ENCODE measurements at regions not wholly inside any gene's neighbourhood (a gene's known extent, or its start where the extent isn't known, plus 50 kb on each side); places are given as distances from the start of the nearest gene placed in this dataset.
A peak's percentile ranks its signal among the peaks of the same experiment; 100 is the strongest.

DNA sequence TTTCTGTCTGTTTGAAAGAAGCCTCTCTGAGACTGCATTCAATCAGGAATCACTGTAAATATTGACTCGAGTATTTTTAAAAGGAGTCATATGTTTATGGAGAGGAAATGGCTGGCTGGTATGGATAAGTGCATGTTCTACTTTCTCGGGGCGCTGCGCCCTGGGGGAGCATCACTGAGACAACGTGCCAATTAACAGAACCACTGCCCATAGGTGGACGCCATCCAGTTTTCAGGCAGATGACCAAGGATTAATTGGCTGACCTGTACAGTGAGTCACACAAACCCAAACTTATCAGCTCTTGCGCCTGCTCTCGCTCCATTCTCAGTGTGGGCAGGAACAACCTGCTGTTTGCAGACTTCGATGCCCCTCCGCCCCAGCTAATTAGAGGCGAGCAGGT, 571.2 kb downstream of the QKI start:
- DNase-seq (ENCODE audit: low read depth): no peak
- TF ChIP-seq CTCF (IDR thresholded peaks at IDR 0.05; ENCODE audit: insufficient read depth, low read depth, low read length, missing control alignments): no peak
- H3K4me3 ChIP-seq (ENCODE audit: low read depth, low read length): no peak overlapping the region

DNA sequence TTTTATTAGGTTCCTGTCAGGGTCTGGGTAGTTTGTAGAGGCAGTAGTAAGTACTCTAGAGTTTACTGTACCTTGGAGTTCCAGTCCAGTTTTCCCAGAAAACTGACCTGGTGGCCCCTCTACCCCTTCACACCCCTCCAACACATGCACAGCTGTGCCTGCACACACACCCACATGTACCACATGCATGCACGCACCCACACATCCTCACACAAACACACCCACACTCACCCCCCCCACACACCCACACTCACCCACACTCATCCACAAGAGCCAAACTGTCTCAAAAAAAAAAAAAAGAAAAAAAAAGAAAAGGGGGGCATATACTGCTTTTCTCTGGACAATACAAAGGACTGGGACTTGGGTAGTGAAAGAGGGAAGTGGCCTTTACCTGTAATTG, 570.5 kb downstream of the QKI start:
- DNase-seq (ENCODE audit: low read depth): no peak
- TF ChIP-seq CTCF (IDR thresholded peaks at IDR 0.05; ENCODE audit: insufficient read depth, low read depth, low read length, missing control alignments): no peak
- no peak overlapping the region for H3K4me3 ChIP-seq (ENCODE audit: low read depth, low read length)

GRCh38 chr6:163984124-163984936, 569.8 kb downstream of the QKI start:
- TF ChIP-seq CTCF (IDR thresholded peaks at IDR 0.05; ENCODE audit: insufficient read depth, low read depth, low read length, missing control alignments): no peak
- peak; percentile 30 for DNase-seq (ENCODE audit: low read depth)
- no peak overlapping the region for H3K4me3 ChIP-seq (ENCODE audit: low read depth, low read length)

GRCh38 chr6:163983679-163984078, 569.2 kb downstream of the QKI start:
- no peak overlapping the region for H3K4me3 ChIP-seq (ENCODE audit: low read depth, low read length)
- TF ChIP-seq CTCF (IDR thresholded peaks at IDR 0.05; ENCODE audit: insufficient read depth, low read depth, low read length, missing control alignments): no peak
- no peak for DNase-seq (ENCODE audit: low read depth)

- H3K4me3 ChIP-seq (ENCODE audit: low read depth, low read length): no peak overlapping the region
- no peak for TF ChIP-seq CTCF (IDR thresholded peaks at IDR 0.05; ENCODE audit: insufficient read depth, low read depth, low read length, missing control alignments)
- no peak for DNase-seq (ENCODE audit: low read depth)
Measured at GRCh38 chr6:163974322-163974721, 559.8 kb downstream of the QKI start.

GRCh38 chr6:163971841-163972838, 557.6 kb downstream of the QKI start:
- no peak for DNase-seq (ENCODE audit: low read depth)
- no peak for TF ChIP-seq CTCF (IDR thresholded peaks at IDR 0.05; ENCODE audit: insufficient read depth, low read depth, low read length, missing control alignments)
- H3K4me3 ChIP-seq (ENCODE audit: low read depth, low read length): no peak overlapping the region
